ENCODE measurements at regions not wholly inside any gene's neighbourhood (a gene's known extent, or its start where the extent isn't known, plus 50 kb on each side); places are given as distances from the start of the nearest gene placed in this dataset.

- no peak overlapping the region for H3K14ac ChIP-seq (ENCODE audit: insufficient read depth, low read length)
- no peak overlapping the region for H3K56ac ChIP-seq (ENCODE audit: insufficient read length, low read depth, low read length)
- TF ChIP-seq CTCF (conservative IDR thresholded peaks at IDR 0.05), result no peak
- peaks cover 2% of the 10 kb centered on the region; the same call in 1 of the 2 replicates for H3K4me1 ChIP-seq (ENCODE audit: insufficient read depth, low read length)
- no peaks in the 10 kb centered on the region for H4K20me1 ChIP-seq (ENCODE audit: control insufficient read depth, insufficient read depth, insufficient read length)
- H4K91ac ChIP-seq (ENCODE audit: insufficient read length, low read depth, low read length), result no peak overlapping the region
- no peak overlapping the region for H3K18ac ChIP-seq (ENCODE audit: insufficient read length, low read depth, low read length)
- no peak overlapping the region for H2BK15ac ChIP-seq (ENCODE audit: low read depth, low read length)
- no CpG with 5 or more reads among the region's 4 CpGs for WGBS (ENCODE audit: extremely low coverage, insufficient read length, low lambda C conversion rate)
- H4K5ac ChIP-seq (ENCODE audit: insufficient read length, low read depth, low read length), result no peak overlapping the region
- no peak overlapping the region for H4K8ac ChIP-seq (replicated peaks; ENCODE audit: insufficient read length, low read depth, low read length)
- no peaks in the 10 kb centered on the region for H3K9me3 ChIP-seq (ENCODE audit: control insufficient read depth, low read depth, low read length)
- no peaks in the 10 kb centered on the region for H3K27me3 ChIP-seq (ENCODE audit: insufficient read depth, low read length)
- no peak overlapping the region for H2BK5ac ChIP-seq (ENCODE audit: insufficient read length, low read length)
- no peak overlapping the region for H3K23ac ChIP-seq (ENCODE audit: insufficient read length, low read depth, low read length)
- H2AK5ac ChIP-seq (ENCODE audit: insufficient read length, low read length), result no peak overlapping the region
- no peak overlapping the region for H3K9ac ChIP-seq (ENCODE audit: extremely low read depth, insufficient read length, low read length)
- no peak overlapping the region for H3K4me3 Mint-ChIP-seq
- peak overlapping the region in 1 of 3 experiments; percentile 16; a peak in 2 of 7 replicates for H3K27ac Mint-ChIP-seq
- peaks cover 0 to 4% of the 10 kb centered on the region in 2 experiments; a peak in 2 of 5 replicates for H3K9me3 Mint-ChIP-seq
- no peak overlapping the region for H2BK120ac ChIP-seq (ENCODE audit: low read depth, low read length, poor library complexity, severe bottlenecking)
- H3K4me1 Mint-ChIP-seq, result peaks cover 22 to 39% of the 10 kb centered on the region in 2 experiments
- H3K36me3 Mint-ChIP-seq (ENCODE audit: insufficient read depth in 1 of 3, low read depth in 3 of 3), result peaks cover 0 to 4% (median 0%) of the 10 kb centered on the region in 3 experiments; a peak in 2 of 7 replicates
- H3K4ac ChIP-seq (ENCODE audit: low read depth, low read length), result no peak overlapping the region
- H3K27me3 Mint-ChIP-seq (ENCODE audit: low read depth), result peaks cover 3% of the 10 kb centered on the region
- H3K4me2 ChIP-seq (ENCODE audit: insufficient read depth, insufficient read length, low read length), result no peak overlapping the region
- H3T11ph ChIP-seq (ENCODE audit: low read length), result no peak overlapping the region
- H3K27ac ChIP-seq (ENCODE audit: insufficient read length, low read depth, low read length), result no peak overlapping the region
- no peaks in the 10 kb centered on the region for H3K79me2 ChIP-seq (ENCODE audit: insufficient read depth, low read length)
- no peaks in the 10 kb centered on the region for H3K79me1 ChIP-seq (ENCODE audit: insufficient read depth, low read depth, low read length, poor library complexity, severe bottlenecking)
- H2BK20ac ChIP-seq (ENCODE audit: low read depth, low read length, poor library complexity, severe bottlenecking), result no peak overlapping the region
- no peaks in the 10 kb centered on the region for H3K23me2 ChIP-seq (ENCODE audit: insufficient read length, low read depth, low read length, poor library complexity, severe bottlenecking)
- H2BK12ac ChIP-seq (ENCODE audit: insufficient read length, low read depth, low read length), result no peak overlapping the region
- DNase-seq, result no peak
- H2AFZ ChIP-seq (ENCODE audit: low read length), result no peak overlapping the region
Measured at GRCh38 chr2:234305846-234306245, 191.0 kb downstream of the ARL4C start.

All from H9 (cell line).